HG02870 (cell line): ENCODE measurements at regions not wholly inside any gene's neighbourhood (a gene's known extent, or its start where the extent isn't known, plus 50 kb on each side); places are given as distances from the start of the nearest gene placed in this dataset.
A peak's percentile ranks its signal among the peaks of the same experiment; 100 is the strongest.

Experiments
- ATAC-seq: cut with Tn5 transposase; IDR thresholded peaks from one replicate; pipeline ENCODE4 v1.9.1; 2021; ENCODE audit warnings: mild to moderate bottlenecking, moderate library complexity; ENCODE audit not compliant: unreplicated experiment

GRCh38 chr14:65278589-65278988, 133.9 kb upstream of the FUT8 start:
- no peak for ATAC-seq

GRCh38 chr14:65279510-65279909, 133.0 kb upstream of the FUT8 start:
- no peak for ATAC-seq

GRCh38 chr14:65279958-65280357, 132.6 kb upstream of the FUT8 start:
- ATAC-seq, result no peak

GRCh38 chr14:65280653-65281052, 131.9 kb upstream of the FUT8 start:
- ATAC-seq, result no peak

GRCh38 chr14:65281991-65282895, 130.3 kb upstream of the FUT8 start:
- ATAC-seq, result no peak

GRCh38 chr14:65282896-65283253, 129.7 kb upstream of the FUT8 start:
- no peak for ATAC-seq

GRCh38 chr14:65286443-65286842, 126.1 kb upstream of the FUT8 start:
- ATAC-seq, result no peak

- peak; percentile 56 for ATAC-seq
These were observed 125.0 kb upstream of the FUT8 start for GRCh38 chr14:65287264-65288131.

- ATAC-seq, result no peak
These were observed 121.7 kb upstream of the FUT8 start for GRCh38 chr14:65290830-65291229.

GRCh38 chr14:65291531-65291930, 121.0 kb upstream of the FUT8 start:
- no peak for ATAC-seq

GRCh38 chr14:65294816-65295215, 117.7 kb upstream of the FUT8 start:
- no peak for ATAC-seq

- ATAC-seq, result no peak
These were observed 116.1 kb upstream of the FUT8 start for GRCh38 chr14:65296402-65296801.

- no peak for ATAC-seq
These were observed 115.7 kb upstream of the FUT8 start for GRCh38 chr14:65296876-65297275.

- ATAC-seq, result no peak
These were observed 114.8 kb upstream of the FUT8 start for GRCh38 chr14:65297744-65298143.

GRCh38 chr14:65299826-65300225, 112.7 kb upstream of the FUT8 start:
- no peak for ATAC-seq

GRCh38 chr14:65301862-65302539, 110.5 kb upstream of the FUT8 start:
- ATAC-seq, result peak; percentile 45

GRCh38 chr14:65302571-65303189, 109.8 kb upstream of the FUT8 start:
- ATAC-seq, result peak; percentile 47

GRCh38 chr14:65303190-65303898, 109.2 kb upstream of the FUT8 start:
- no peak for ATAC-seq

- no peak for ATAC-seq
These were observed 108.7 kb upstream of the FUT8 start for GRCh38 chr14:65303899-65304222.

GRCh38 chr14:65304239-65304638, 108.3 kb upstream of the FUT8 start:
- ATAC-seq, result no peak
